ENCODE measurements at regions not wholly inside any gene's neighbourhood (a gene's known extent, or its start where the extent isn't known, plus 50 kb on each side); places are given as distances from the start of the nearest gene placed in this dataset.

DNA sequence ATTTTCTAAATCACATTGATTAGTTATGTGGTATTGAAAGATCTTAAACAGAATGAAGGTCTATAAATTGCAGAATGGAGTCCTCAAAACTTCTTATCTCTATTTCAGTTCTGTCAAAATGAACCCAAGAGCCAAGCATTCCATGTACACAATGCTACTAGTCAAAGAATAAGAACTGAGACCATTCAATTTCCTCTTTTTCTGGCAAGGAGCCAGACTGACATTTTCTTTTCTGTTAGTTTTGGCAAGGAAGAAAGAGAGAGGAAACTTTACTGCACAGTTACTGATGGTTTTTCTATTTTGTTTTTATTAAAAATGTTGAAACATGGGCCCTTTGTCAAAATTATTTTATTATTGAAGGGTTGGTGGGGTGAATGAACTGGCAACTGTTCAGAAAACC lies 181.8 kb upstream of the FERD3L start:
- Mint-ChIP-seq H3K9me3 (peaks cover 0 to 10% (median 0%) of the 10 kb centered on the region in 5 donors), H3K4me3 (no peak overlapping the region), H3K36me3 (no peaks in the 10 kb centered on the region), H3K4me1 (no peaks in the 10 kb centered on the region), H3K27me3 (peaks cover 0 to 1% of the 10 kb centered on the region in 2 donors), H3K27ac (no peak overlapping the region)
- no peaks in the 10 kb centered on the region for H3K9me3 ChIP-seq (ENCODE audit: low read length)
- POLR2A ChIA-PET: no interaction called here
- no peaks in the 10 kb centered on the region for H3K36me3 ChIP-seq (ENCODE audit: insufficient read depth, low read length)
- no peaks in the 10 kb centered on the region for H3K27me3 ChIP-seq (ENCODE audit: insufficient read depth, low read length, poor library complexity, severe bottlenecking)
- H3K4me3 ChIP-seq (ENCODE audit: low read length): no peak overlapping the region
- DNase-seq: no peak
- CTCF ChIA-PET: no interaction called here
- H3K4me1 ChIP-seq (ENCODE audit: insufficient read depth, low read length): no peaks in the 10 kb centered on the region
- no peak overlapping the region for H3K27ac ChIP-seq (ENCODE audit: low read depth, low read length)

DNA sequence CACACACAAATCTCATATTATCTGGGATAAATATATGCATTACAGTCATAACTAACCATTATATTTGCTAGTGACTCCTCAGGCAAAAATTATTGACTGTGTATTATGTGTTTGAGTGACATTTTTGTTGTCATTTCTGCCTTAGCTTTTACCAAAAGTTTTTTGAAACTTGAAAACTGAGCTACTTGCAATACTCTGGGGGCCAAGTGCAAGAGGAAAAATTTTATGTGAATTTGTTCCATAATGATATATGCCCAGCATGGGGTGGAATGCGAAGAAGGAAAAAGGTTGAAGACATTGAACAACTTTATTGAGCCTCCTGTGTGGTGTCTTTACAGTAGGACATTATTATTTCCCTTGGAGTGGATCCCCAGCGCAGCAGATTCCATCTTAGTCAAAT lies 176.8 kb upstream of the FERD3L start:
- peaks cover 2 to 17% (median 4%) of the 10 kb centered on the region in 5 donors for H3K9me3 Mint-ChIP-seq
- Histone ChIP-seq H3K27me3 (ENCODE audit: insufficient read depth, low read length, poor library complexity, severe bottlenecking) (no peaks in the 10 kb centered on the region), H3K4me3 (ENCODE audit: low read length) (no peak overlapping the region), H3K4me1 (ENCODE audit: insufficient read depth, low read length) (no peaks in the 10 kb centered on the region), H3K27ac (ENCODE audit: low read depth, low read length) (no peak overlapping the region), H3K9me3 (ENCODE audit: low read length) (no peaks in the 10 kb centered on the region), H3K36me3 (ENCODE audit: insufficient read depth, low read length) (no peaks in the 10 kb centered on the region)
- CTCF ChIA-PET: no interaction called here
- H3K36me3 Mint-ChIP-seq: no peaks in the 10 kb centered on the region
- H3K27me3 Mint-ChIP-seq: no peaks in the 10 kb centered on the region
- H3K27ac Mint-ChIP-seq: no peak overlapping the region
- no peak overlapping the region for H3K4me3 Mint-ChIP-seq
- no peak for DNase-seq
- POLR2A ChIA-PET: no interaction called here
- H3K4me1 Mint-ChIP-seq: no peaks in the 10 kb centered on the region

DNA sequence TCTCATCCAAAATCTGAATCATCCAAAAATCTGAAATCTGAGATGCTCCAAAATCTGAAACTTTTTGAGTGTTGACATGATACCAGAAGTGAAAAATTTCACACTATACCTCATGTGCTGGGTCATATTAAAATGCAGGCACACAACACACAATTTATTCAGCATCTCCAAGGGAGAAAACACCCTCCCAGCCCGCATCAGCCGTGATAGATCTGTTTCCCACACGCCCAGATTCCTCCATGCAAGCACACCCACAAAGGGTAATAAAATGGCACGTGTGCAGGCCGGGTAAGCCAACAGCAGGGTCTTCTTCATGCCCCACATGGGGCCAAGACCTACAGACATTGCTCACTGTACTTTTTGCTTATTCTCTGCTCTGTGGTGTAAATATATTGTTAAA lies 173.1 kb upstream of the FERD3L start:
- H3K4me1 ChIP-seq (ENCODE audit: insufficient read depth, low read length): no peaks in the 10 kb centered on the region
- no peak overlapping the region for H3K4me3 ChIP-seq (ENCODE audit: low read length)
- no peaks in the 10 kb centered on the region for H3K36me3 ChIP-seq (ENCODE audit: insufficient read depth, low read length)
- Mint-ChIP-seq H3K36me3 (no peaks in the 10 kb centered on the region), H3K27ac (no peak overlapping the region), H3K4me1 (no peaks in the 10 kb centered on the region), H3K9me3 (peaks cover 3 to 31% (median 6%) of the 10 kb centered on the region in 5 donors), H3K27me3 (no peaks in the 10 kb centered on the region), H3K4me3 (no peak overlapping the region)
- no peak overlapping the region for H3K27ac ChIP-seq (ENCODE audit: low read depth, low read length)
- no peaks in the 10 kb centered on the region for H3K9me3 ChIP-seq (ENCODE audit: low read length)
- ChIA-PET POLR2A (no interaction called here), CTCF (no interaction called here)
- DNase-seq: no peak
- no peaks in the 10 kb centered on the region for H3K27me3 ChIP-seq (ENCODE audit: insufficient read depth, low read length, poor library complexity, severe bottlenecking)

DNA sequence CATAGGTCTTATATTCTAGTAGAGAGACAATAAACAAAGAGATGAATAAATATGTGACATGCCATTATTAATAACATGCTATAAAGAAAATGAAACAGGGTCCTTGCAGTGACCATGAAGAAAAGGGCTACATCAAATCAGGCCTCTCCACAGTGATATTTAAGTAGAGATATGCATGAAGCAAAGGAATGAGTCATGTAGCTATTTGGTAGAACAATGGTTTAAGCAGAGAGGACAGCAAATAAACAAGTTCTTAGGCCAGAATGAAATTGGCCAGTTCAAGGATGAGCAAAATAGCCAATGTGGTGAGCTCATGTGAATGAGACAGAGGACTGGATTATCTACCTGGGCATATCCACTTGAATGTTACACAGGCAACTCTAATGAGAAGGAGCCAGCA lies 172.2 kb upstream of the FERD3L start:
- Histone ChIP-seq H3K9me3 (ENCODE audit: low read length) (no peaks in the 10 kb centered on the region), H3K27ac (ENCODE audit: low read depth, low read length) (no peak overlapping the region), H3K27me3 (ENCODE audit: insufficient read depth, low read length, poor library complexity, severe bottlenecking) (no peaks in the 10 kb centered on the region), H3K4me3 (ENCODE audit: low read length) (no peak overlapping the region), H3K4me1 (ENCODE audit: insufficient read depth, low read length) (no peaks in the 10 kb centered on the region), H3K36me3 (ENCODE audit: insufficient read depth, low read length) (no peaks in the 10 kb centered on the region)
- CTCF ChIA-PET: no interaction called here
- Mint-ChIP-seq H3K4me1 (no peaks in the 10 kb centered on the region), H3K36me3 (no peaks in the 10 kb centered on the region), H3K27ac (no peak overlapping the region), H3K9me3 (peaks cover 3 to 25% (median 6%) of the 10 kb centered on the region in 5 donors), H3K4me3 (no peak overlapping the region), H3K27me3 (no peaks in the 10 kb centered on the region)
- no peak for DNase-seq
- POLR2A ChIA-PET: no interaction called here

DNA sequence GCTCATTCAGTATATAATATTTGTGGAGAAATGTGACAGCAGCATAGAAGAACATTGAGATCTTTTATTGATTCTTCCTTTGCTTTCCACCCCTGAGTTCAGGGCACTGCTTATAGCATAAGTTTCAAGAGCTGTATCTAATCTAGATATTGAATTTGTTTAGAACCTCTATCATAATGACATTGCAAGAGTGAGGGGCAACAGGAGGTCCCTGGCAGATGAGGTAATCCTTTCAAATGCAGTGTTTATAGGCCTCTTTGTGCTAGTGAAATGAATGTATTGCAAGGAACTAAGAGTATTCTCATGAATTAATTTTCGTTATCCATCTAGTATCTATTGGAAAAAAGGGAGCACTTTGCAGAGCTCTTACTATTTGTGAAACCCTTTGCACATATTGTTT lies 167.2 kb upstream of the FERD3L start:
- H3K4me3 ChIP-seq (ENCODE audit: low read length): no peak overlapping the region
- no peak overlapping the region for H3K27ac ChIP-seq (ENCODE audit: low read depth, low read length)
- Mint-ChIP-seq H3K4me3 (no peak overlapping the region), H3K4me1 (no peaks in the 10 kb centered on the region), H3K27me3 (no peaks in the 10 kb centered on the region), H3K9me3 (peaks cover 0 to 18% (median 0%) of the 10 kb centered on the region in 5 donors), H3K27ac (no peak overlapping the region), H3K36me3 (no peaks in the 10 kb centered on the region)
- no peaks in the 10 kb centered on the region for H3K9me3 ChIP-seq (ENCODE audit: low read length)
- no peaks in the 10 kb centered on the region for H3K4me1 ChIP-seq (ENCODE audit: insufficient read depth, low read length)
- H3K27me3 ChIP-seq (ENCODE audit: insufficient read depth, low read length, poor library complexity, severe bottlenecking): no peaks in the 10 kb centered on the region
- no peak for DNase-seq
- ChIA-PET CTCF (no interaction called here), POLR2A (no interaction called here)
- H3K36me3 ChIP-seq (ENCODE audit: insufficient read depth, low read length): no peaks in the 10 kb centered on the region

DNA sequence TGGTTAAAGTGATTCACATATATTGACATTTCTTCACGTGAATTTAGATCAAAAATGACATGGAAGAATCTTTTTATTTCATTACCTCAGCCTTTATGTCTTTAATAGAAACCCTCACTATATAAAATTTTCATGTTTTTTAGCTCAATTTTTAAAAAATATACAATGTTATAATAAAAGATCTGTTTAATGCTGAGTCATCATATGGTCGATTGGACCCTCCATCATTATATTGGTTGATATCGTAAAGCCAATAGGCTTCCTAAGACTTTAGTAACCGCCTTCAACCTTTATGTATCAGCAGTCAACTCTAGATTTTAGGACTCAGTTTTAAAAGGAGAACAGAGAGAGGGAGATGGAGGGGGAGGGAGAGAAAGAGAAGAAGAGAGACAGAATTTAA lies 162.3 kb upstream of the FERD3L start:
- Histone ChIP-seq H3K4me3 (ENCODE audit: low read length) (no peak overlapping the region), H3K27me3 (ENCODE audit: insufficient read depth, low read length, poor library complexity, severe bottlenecking) (no peaks in the 10 kb centered on the region), H3K4me1 (ENCODE audit: insufficient read depth, low read length) (no peaks in the 10 kb centered on the region), H3K9me3 (ENCODE audit: low read length) (no peaks in the 10 kb centered on the region), H3K27ac (ENCODE audit: low read depth, low read length) (no peak overlapping the region), H3K36me3 (ENCODE audit: insufficient read depth, low read length) (no peaks in the 10 kb centered on the region)
- H3K36me3 Mint-ChIP-seq: no peaks in the 10 kb centered on the region
- no peaks in the 10 kb centered on the region for H3K4me1 Mint-ChIP-seq
- POLR2A ChIA-PET: no interaction called here
- no peaks in the 10 kb centered on the region for H3K27me3 Mint-ChIP-seq
- no peak for DNase-seq
- H3K4me3 Mint-ChIP-seq: no peak overlapping the region
- CTCF ChIA-PET: no interaction called here
- no peak overlapping the region for H3K27ac Mint-ChIP-seq
- peaks cover 0 to 5% (median 2%) of the 10 kb centered on the region in 5 donors for H3K9me3 Mint-ChIP-seq

DNA sequence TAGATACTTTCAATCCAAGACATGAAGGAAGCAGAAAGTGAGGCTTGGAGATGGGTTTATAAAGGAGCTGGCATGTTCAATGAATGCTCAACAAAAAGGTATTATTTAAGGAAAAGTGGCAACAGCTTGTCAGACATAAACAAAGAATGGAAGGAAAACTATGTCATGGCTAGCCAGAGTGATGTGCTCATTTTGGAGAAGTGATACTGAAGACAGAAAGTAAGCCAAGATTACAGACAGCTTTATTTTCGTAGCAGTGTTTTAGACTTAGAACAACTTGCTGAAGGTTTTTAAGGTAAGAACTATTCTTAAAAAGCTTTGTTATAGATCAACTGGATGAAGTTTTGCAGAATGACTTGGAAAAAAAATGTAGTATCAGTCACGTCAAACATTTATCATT lies 160.5 kb upstream of the FERD3L start:
- DNase-seq: no peak
- Histone ChIP-seq H3K36me3 (ENCODE audit: insufficient read depth, low read length) (no peaks in the 10 kb centered on the region), H3K27ac (ENCODE audit: low read depth, low read length) (no peak overlapping the region), H3K27me3 (ENCODE audit: insufficient read depth, low read length, poor library complexity, severe bottlenecking) (no peaks in the 10 kb centered on the region), H3K4me1 (ENCODE audit: insufficient read depth, low read length) (no peaks in the 10 kb centered on the region), H3K9me3 (ENCODE audit: low read length) (no peaks in the 10 kb centered on the region), H3K4me3 (ENCODE audit: low read length) (no peak overlapping the region)
- CTCF ChIA-PET: no interaction called here
- peaks cover 0 to 4% (median 2%) of the 10 kb centered on the region in 5 donors for H3K9me3 Mint-ChIP-seq
- no peaks in the 10 kb centered on the region for H3K27me3 Mint-ChIP-seq
- no peak overlapping the region for H3K4me3 Mint-ChIP-seq
- H3K36me3 Mint-ChIP-seq: no peaks in the 10 kb centered on the region
- no peak overlapping the region for H3K27ac Mint-ChIP-seq
- no peaks in the 10 kb centered on the region for H3K4me1 Mint-ChIP-seq
- POLR2A ChIA-PET: no interaction called here

DNA sequence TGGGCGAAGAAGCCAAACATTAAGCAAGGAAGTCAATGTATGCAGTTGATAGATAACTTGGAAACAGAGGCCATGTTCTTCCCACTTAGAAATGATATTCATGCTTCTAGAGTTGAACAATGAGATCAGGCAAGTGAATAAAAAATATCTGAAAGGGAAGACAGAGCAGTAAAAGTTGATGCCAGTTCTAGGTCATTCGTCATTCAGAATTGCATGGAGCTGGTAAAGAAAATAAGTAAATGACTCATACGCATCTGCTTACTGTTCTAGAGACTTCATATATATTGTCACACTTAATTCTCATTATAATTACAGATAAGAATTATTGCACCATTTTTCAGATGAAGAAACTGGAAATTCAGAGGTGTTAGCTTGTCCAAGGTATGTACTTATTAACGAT lies 158.9 kb upstream of the FERD3L start:
- no peak overlapping the region for H3K4me3 Mint-ChIP-seq
- POLR2A ChIA-PET: no interaction called here
- no peak overlapping the region for H3K27ac Mint-ChIP-seq
- H3K9me3 Mint-ChIP-seq: peaks cover 0 to 6% (median 2%) of the 10 kb centered on the region in 5 donors
- Histone ChIP-seq H3K4me3 (ENCODE audit: low read length) (no peak overlapping the region), H3K36me3 (ENCODE audit: insufficient read depth, low read length) (no peaks in the 10 kb centered on the region), H3K27me3 (ENCODE audit: insufficient read depth, low read length, poor library complexity, severe bottlenecking) (no peaks in the 10 kb centered on the region), H3K9me3 (ENCODE audit: low read length) (no peaks in the 10 kb centered on the region), H3K27ac (ENCODE audit: low read depth, low read length) (no peak overlapping the region), H3K4me1 (ENCODE audit: insufficient read depth, low read length) (no peaks in the 10 kb centered on the region)
- H3K36me3 Mint-ChIP-seq: no peaks in the 10 kb centered on the region
- no peak for DNase-seq
- CTCF ChIA-PET: no interaction called here
- H3K4me1 Mint-ChIP-seq: no peaks in the 10 kb centered on the region
- no peaks in the 10 kb centered on the region for H3K27me3 Mint-ChIP-seq

DNA sequence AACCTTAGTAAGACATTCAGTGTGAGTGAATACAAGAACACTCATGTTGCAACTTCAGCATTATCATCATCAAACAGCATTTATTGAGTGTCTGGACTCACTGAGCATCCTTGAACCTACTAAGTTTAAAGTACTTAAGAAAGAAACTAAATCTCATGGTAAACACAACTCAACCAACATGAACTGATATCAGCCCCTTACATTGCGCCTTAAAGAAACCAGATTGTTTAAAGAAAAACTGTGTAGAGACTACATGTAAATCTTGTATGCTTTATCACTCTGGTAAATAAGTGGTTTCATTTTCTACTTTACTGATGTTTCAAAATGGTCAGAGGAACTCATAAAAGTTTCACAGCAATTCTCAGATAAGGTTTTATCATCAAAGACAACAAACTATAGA lies 157.5 kb upstream of the FERD3L start:
- Histone ChIP-seq H3K27ac (ENCODE audit: low read depth, low read length) (no peak overlapping the region), H3K4me3 (ENCODE audit: low read length) (no peak overlapping the region), H3K4me1 (ENCODE audit: insufficient read depth, low read length) (no peaks in the 10 kb centered on the region), H3K36me3 (ENCODE audit: insufficient read depth, low read length) (no peaks in the 10 kb centered on the region), H3K27me3 (ENCODE audit: insufficient read depth, low read length, poor library complexity, severe bottlenecking) (no peaks in the 10 kb centered on the region), H3K9me3 (ENCODE audit: low read length) (no peaks in the 10 kb centered on the region)
- Mint-ChIP-seq H3K4me1 (no peaks in the 10 kb centered on the region), H3K4me3 (no peak overlapping the region), H3K36me3 (no peaks in the 10 kb centered on the region), H3K27ac (no peak overlapping the region), H3K27me3 (no peaks in the 10 kb centered on the region), H3K9me3 (peaks cover 0 to 8% (median 2%) of the 10 kb centered on the region in 5 donors)
- CTCF ChIA-PET: no interaction called here
- no peak for DNase-seq
- POLR2A ChIA-PET: no interaction called here
